ENCODE measurements at regions not wholly inside any gene's neighbourhood (a gene's known extent, or its start where the extent isn't known, plus 50 kb on each side); places are given as distances from the start of the nearest gene placed in this dataset.

GRCh38 chr19:29467824-29468401 is 57.9 kb upstream of the VSTM2B start:
- H3K27ac Mint-ChIP-seq = no peak overlapping the region
- CTCF ChIA-PET = interaction anchor here (1.0 to 2.0 kb wide), 4 partner anchors 61 to 249 kb away, joined by 3 to 10 read pairs (median 3); no protein-coding TSS in a partner anchor
- intact Hi-C loops (cut with micrococcal nuclease) = loop anchor here (10.0 kb wide), 1 partner anchor 117 kb away; no protein-coding TSS in a partner anchor

GRCh38 chr19:29475469-29475868 is 50.3 kb upstream of the VSTM2B start:
- intact Hi-C loops (cut with micrococcal nuclease) = no loop called here
- peaks cover 3% of the 10 kb centered on the region for H3K9me3 Mint-ChIP-seq
- CTCF ChIA-PET = no interaction called here

More at GRCh38 chr19:29467824-29468401, 57.9 kb upstream of the VSTM2B start:
- POLR2A ChIA-PET = no interaction called here
- no peaks in the 10 kb centered on the region for H3K36me3 Mint-ChIP-seq
- no peak overlapping the region for H3K4me3 Mint-ChIP-seq
- H3K4me1 Mint-ChIP-seq (ENCODE audit: low read depth) = peaks cover 3% of the 10 kb centered on the region
- H3K9me3 Mint-ChIP-seq = no peaks in the 10 kb centered on the region
- peaks cover 23% of the 10 kb centered on the region for H3K27me3 Mint-ChIP-seq
- peak; percentile 47 for DNase-seq

More at GRCh38 chr19:29475469-29475868, 50.3 kb upstream of the VSTM2B start:
- Mint-ChIP-seq H3K27me3 (peaks cover 14% of the 10 kb centered on the region), H3K4me3 (no peak overlapping the region), H3K4me1 (ENCODE audit: low read depth) (no peaks in the 10 kb centered on the region), H3K36me3 (no peaks in the 10 kb centered on the region), H3K27ac (no peak overlapping the region)
- DNase-seq = no peak
- POLR2A ChIA-PET = no interaction called here
